GM12878 (cell line): ENCODE measurements at regions not wholly inside any gene's neighbourhood (a gene's known extent, or its start where the extent isn't known, plus 50 kb on each side); places are given as distances from the start of the nearest gene placed in this dataset.

ENCODE experiments used
- BCL3 ChIP-seq: IDR thresholded peaks from 2 replicates; pipeline ENCODE4 v1.6.1; 2011; ENCODE audit warnings: borderline replicate concordance, low read depth, mild to moderate bottlenecking, moderate library complexity, low read length; ENCODE audit not compliant: insufficient read depth, poor library complexity, severe bottlenecking
- CBX3 ChIP-seq: fragments of 200-600 bp; sonication (generic); IDR thresholded peaks from 2 replicates; pipeline ENCODE4 v1.6.1; 2016; ENCODE audit warnings: low read depth, borderline replicate concordance
- CBX5 ChIP-seq: sonication (generic); IDR thresholded peaks from 2 replicates; pipeline ENCODE4 v1.6.1; 2016; ENCODE audit warnings: low read depth, moderate library complexity, mild to moderate bottlenecking, inconsistent platforms
- CEBPZ ChIP-seq: fragments of 150-350 bp; IDR thresholded peaks from 2 replicates; pipeline ENCODE4 v1.6.1; 2016; ENCODE audit warnings: low read depth, low read length
- CREM ChIP-seq: IDR thresholded peaks from 2 replicates; pipeline ENCODE4 v1.6.1; 2014; ENCODE audit warnings: antibody characterized with exemption, low read depth
- CTCF ChIP-seq, 3 experiments: IDR thresholded peaks in 2 of 3; conservative IDR thresholded peaks in 1 of 3; 2 replicates each; pipeline ENCODE4 v1.5.1; 2011; ENCODE audit warnings: low read depth in 3 of 3, low read length in 3 of 3, mild to moderate bottlenecking in 3 of 3, control low read depth in 2 of 3, moderate library complexity in 2 of 3, inconsistent platforms in 1 of 3, mixed read lengths in 1 of 3; ENCODE audit not compliant: control insufficient read depth in 2 of 3, insufficient read depth in 1 of 3; ENCODE audit errors: extremely low read depth in 1 of 3
- DPF2 ChIP-seq: fragments of 450-650 bp; IDR thresholded peaks from 2 replicates; pipeline ENCODE4 v1.6.1; 2017; ENCODE audit warnings: mild to moderate bottlenecking
- FOXK2 ChIP-seq: fragments of 450-650 bp; IDR thresholded peaks from 2 replicates; pipeline ENCODE4 v1.6.1; 2017; ENCODE audit warnings: mild to moderate bottlenecking, moderate library complexity
- HSF1 ChIP-seq: fragments of 150-350 bp; IDR thresholded peaks from 2 replicates; pipeline ENCODE4 v1.6.1; 2014; ENCODE audit warnings: mild to moderate bottlenecking, low read depth, low read length
- KAT2A ChIP-seq: conservative IDR thresholded peaks from 2 replicates; pipeline ENCODE4 v1.6.1; 2011; ENCODE audit warnings: low read depth, low read length; ENCODE audit not compliant: control insufficient read depth
- KDM1A ChIP-seq: fragments of 200-600 bp; sonication (generic); IDR thresholded peaks from 2 replicates; pipeline ENCODE4 v1.6.1; 2016; ENCODE audit warnings: borderline replicate concordance
- NFIC ChIP-seq: IDR thresholded peaks from 2 replicates; pipeline ENCODE4 v1.6.1; 2012; ENCODE audit warnings: low read depth, mild to moderate bottlenecking, inconsistent platforms, low read length, moderate library complexity
- NFXL1 ChIP-seq: fragments of 450-650 bp; IDR thresholded peaks from 2 replicates; pipeline ENCODE4 v1.6.1; 2017; ENCODE audit warnings: antibody characterized with exemption, mild to moderate bottlenecking, borderline replicate concordance
- PML ChIP-seq: IDR thresholded peaks from 2 replicates; pipeline ENCODE4 v1.6.1; 2012; ENCODE audit warnings: low read length, inconsistent platforms
- TAF1 ChIP-seq: IDR thresholded peaks from 2 replicates; pipeline ENCODE4 v1.6.1; 2011; ENCODE audit warnings: mild to moderate bottlenecking, low read depth, low read length, borderline replicate concordance
- YBX1 ChIP-seq: fragments of 450-650 bp; IDR thresholded peaks from 2 replicates; pipeline ENCODE4 v1.6.1; 2016; ENCODE audit warnings: antibody characterized with exemption

DNA sequence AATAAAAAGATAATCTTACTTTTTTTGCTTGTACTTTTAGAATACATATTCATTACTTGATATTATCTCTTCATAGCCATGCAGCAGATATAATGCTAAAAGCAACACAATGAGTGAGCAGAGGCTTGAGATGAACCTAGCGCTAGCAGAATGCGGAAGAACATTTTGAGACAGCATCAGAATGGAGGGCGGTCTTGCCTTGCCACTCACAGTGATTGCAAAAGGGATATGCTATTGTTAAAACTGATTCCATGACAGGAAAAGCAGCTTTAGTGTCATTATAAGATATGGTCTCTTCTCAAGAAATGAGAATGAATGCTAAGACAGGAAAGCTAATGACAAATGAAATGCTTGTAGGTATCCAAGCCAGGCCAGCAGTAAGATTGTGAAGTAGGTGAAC is 200.0 kb upstream of the GJE1 start (continued):
- no peak for TF ChIP-seq CEBPZ
- no peak for TF ChIP-seq NFIC
- TF ChIP-seq BCL3, result no peak
- no peak for TF ChIP-seq CREM
- TF ChIP-seq KDM1A, result no peak
- TF ChIP-seq CBX5, result no peak
- no peak for TF ChIP-seq CBX3
- TF ChIP-seq FOXK2, result no peak
- no peak for TF ChIP-seq DPF2
- TF ChIP-seq YBX1, result no peak
- no peak for TF ChIP-seq KAT2A
- no peak for TF ChIP-seq PML
- TF ChIP-seq TAF1, result no peak
- TF ChIP-seq HSF1, result no peak
- no peak for TF ChIP-seq CTCF (IDR thresholded peaks at IDR 0.05 in 2 of 3, conservative IDR thresholded peaks at IDR 0.05 in 1 of 3; ENCODE audit: control insufficient read depth in 2 of 3, extremely low read depth in 1 of 3, insufficient read depth in 1 of 3, low read depth in 3 of 3, low read length in 3 of 3)
- TF ChIP-seq NFXL1, result no peak
